ENCODE measurements at regions not wholly inside any gene's neighbourhood (a gene's known extent, or its start where the extent isn't known, plus 50 kb on each side); places are given as distances from the start of the nearest gene placed in this dataset.
A peak's percentile ranks its signal among the peaks of the same experiment; 100 is the strongest.
"Not testable (repeated sequence)": the region's sequence is repeated elsewhere in the genome, so short reads cannot be mapped to it uniquely, and the experiment has no call there.

DNA sequence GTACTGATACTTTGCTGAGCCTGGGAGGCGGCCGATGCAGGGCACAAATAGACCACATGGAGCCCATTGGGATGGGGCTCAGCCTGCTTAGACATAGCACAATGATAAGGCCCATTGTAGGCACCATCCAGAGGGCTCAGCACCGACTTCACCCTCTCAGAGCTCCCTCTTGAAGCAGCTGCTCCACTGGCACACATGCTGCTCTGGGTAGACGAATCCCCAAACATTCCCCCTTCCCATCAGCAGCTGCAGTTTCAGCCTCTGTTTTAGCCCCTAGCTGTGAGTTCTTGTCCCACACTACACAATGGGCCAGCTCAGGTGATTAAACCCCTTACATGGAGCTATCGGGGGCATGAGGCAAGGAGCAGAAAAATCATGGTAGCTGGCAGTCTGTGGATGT is 174.1 kb downstream of the RGS9 start:
- DNase-seq (ENCODE audit: low read depth in 1 of 2, low spot score in 1 of 2), result no peak

DNA sequence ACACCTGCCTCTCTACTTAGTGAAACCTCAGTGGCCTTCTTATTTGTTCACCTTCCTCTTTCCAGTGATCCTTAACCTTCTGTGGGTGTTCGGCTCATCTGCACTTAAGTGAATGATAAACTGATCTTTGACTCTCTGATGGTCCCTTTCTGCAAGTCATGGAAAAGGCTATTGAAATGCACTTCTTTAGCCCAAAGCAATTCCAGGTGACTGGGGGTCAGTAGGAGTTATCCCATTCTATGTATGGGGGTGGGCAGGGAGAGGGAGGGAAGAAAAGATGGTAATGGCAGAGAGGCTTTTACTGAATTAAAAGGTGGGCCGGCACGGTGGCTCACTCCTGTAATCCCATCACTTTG is 170.8 kb downstream of the RGS9 start:
- DNase-seq (ENCODE audit: low read depth in 1 of 2, low spot score in 1 of 2), result no peak

GRCh38 chr17:65307081-65307960 is 170.2 kb downstream of the RGS9 start:
- DNase-seq (ENCODE audit: low read depth in 1 of 2, low spot score in 1 of 2), result no peak

DNA sequence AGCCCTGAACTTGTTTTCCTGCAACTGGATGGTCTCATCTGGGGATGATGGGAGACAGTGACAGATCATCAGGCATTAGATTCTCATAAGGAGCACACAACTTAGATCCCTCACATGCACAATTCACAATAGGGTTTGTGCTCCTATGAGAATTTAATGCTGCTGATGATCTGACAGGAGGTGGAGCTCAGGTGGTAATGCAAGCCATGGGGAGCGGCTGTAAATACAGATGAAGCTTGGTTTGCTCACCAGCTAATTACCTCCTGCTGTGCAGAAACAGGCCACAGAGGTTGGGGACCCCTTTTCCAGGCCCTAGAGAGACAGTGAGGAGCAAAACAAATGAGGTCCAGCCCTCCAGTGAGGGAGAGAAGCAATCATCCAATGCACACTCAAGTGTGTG is 168.6 kb downstream of the RGS9 start:
- no peak for DNase-seq (ENCODE audit: low read depth in 1 of 2, low spot score in 1 of 2)

- no peak for DNase-seq (ENCODE audit: low read depth in 1 of 2, low spot score in 1 of 2)
These were observed 167.9 kb downstream of the RGS9 start for GRCh38 chr17:65305116-65305515.

- DNase-seq (ENCODE audit: low read depth in 1 of 2, low spot score in 1 of 2), result not testable (repeated sequence)
These were observed 164.7 kb downstream of the RGS9 start for GRCh38 chr17:65301882-65302281.

GRCh38 chr17:65301184-65301583 is 164.0 kb downstream of the RGS9 start:
- DNase-seq (ENCODE audit: low read depth in 1 of 2, low spot score in 1 of 2), result no peak

DNA sequence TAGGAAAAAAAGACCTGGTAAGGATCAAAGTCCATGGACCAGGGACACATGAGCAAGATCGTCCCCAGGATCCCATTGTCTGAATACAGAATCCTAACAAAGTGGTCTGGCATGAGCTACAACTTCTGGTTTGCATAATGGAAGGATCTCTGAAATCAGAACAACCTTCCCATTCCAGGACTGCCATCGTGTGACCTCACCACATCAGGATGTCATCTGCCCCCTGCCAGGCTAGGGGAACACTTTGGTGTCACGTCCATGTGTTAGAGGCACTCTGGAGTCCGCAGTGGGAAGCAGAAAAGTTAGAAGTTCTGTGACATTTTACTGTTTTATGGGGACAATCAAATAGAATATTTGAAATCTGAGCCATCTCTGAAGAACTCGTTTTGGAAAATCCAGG is 160.7 kb downstream of the RGS9 start:
- DNase-seq (ENCODE audit: low read depth in 1 of 2, low spot score in 1 of 2), result no peak

- no peak for DNase-seq (ENCODE audit: low read depth in 1 of 2, low spot score in 1 of 2)
These were observed 160.2 kb downstream of the RGS9 start for GRCh38 chr17:65297384-65297783.

GRCh38 chr17:65294181-65294719 is 157.1 kb downstream of the RGS9 start:
- peak; percentile 26 to 34 for DNase-seq (ENCODE audit: low read depth in 1 of 2, low spot score in 1 of 2)

DNA sequence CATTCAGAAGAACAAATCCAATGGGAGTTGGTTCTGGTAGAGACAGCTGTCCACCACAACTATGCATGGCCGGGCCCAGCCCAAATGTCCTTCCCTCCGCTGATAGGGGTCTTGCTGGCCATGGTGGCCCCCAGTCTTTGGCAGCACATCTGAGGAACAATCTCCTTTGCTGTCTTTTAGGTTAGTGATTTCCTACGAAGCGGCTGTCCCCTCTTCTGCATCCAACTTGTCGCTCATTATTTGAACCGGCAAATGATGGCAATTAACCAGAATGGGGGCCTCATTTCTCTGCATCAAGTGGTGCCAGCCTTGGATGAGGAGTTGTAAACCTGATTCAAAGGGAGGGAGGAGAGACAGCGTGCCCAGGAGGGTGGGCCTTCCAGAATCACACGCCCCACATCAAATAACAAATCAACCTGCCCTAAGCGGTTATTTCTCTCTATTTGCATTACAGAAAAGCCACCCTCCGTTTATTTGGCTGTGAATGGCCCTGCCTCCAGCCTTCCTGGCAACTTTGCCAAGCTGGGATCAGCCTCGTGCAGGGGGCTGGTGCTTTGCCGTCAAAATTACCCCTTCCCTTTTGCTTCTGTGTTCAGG is 156.5 kb downstream of the RGS9 start:
- DNase-seq (ENCODE audit: low read depth in 1 of 2, low spot score in 1 of 2), result no peak

- no peak for DNase-seq (ENCODE audit: low read depth in 1 of 2, low spot score in 1 of 2)
These were observed 155.3 kb downstream of the RGS9 start for GRCh38 chr17:65292430-65292829.

GRCh38 chr17:65291301-65291700 is 154.1 kb downstream of the RGS9 start:
- not testable (repeated sequence) for DNase-seq (ENCODE audit: low read depth in 1 of 2, low spot score in 1 of 2)

- DNase-seq (ENCODE audit: low read depth in 1 of 2, low spot score in 1 of 2), result no peak
These were observed 153.4 kb downstream of the RGS9 start for GRCh38 chr17:65290616-65291015.

DNA sequence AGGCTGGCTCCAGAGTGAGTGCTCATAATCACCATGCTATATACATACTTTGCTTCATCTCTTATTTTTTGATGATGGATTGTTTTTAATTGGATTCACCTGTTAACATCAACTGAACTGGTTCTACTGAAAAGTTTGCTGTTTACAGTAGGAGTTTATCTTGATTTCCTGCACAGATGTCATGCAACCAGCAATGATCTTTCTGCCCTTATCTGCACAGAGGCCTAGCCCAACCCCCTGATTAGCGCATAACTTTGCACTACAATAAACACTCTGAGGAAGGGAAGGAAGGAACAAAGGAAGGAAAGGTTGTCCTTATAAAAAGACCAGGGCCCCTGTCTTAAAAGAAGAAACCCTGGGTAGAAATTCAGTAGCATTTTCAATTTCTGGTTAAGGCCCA is 152.9 kb downstream of the RGS9 start:
- DNase-seq (ENCODE audit: low read depth in 1 of 2, low spot score in 1 of 2), result no peak

DNA sequence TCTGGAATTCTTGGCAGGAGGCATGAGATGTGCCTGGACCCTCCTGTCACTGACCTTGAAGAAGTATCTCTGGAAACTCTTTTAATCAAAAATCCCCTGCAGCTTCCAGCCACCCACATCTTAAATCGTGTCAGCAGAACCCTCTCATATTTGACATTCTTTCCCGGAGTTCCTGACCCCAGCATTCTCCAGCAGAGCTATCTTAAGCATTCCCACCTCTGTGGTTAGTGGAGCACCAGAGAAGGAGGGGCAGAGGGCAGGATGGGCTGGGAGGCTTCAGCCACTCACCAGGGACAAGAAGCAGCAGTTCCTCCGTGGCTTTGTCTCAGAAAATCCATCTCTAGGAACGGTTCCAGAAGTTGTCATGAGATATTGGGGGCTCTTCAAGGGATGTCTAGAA is 149.9 kb downstream of the RGS9 start:
- DNase-seq (ENCODE audit: low read depth in 1 of 2, low spot score in 1 of 2), result no peak

GRCh38 chr17:65283704-65284103 is 146.5 kb downstream of the RGS9 start:
- no peak for DNase-seq (ENCODE audit: low read depth in 1 of 2, low spot score in 1 of 2)

GRCh38 chr17:65279456-65279855 is 142.3 kb downstream of the RGS9 start:
- DNase-seq (ENCODE audit: low read depth in 1 of 2, low spot score in 1 of 2), result no peak

- DNase-seq (ENCODE audit: low read depth in 1 of 2, low spot score in 1 of 2), result no peak
These were observed 141.6 kb downstream of the RGS9 start for GRCh38 chr17:65278820-65279184.

DNA sequence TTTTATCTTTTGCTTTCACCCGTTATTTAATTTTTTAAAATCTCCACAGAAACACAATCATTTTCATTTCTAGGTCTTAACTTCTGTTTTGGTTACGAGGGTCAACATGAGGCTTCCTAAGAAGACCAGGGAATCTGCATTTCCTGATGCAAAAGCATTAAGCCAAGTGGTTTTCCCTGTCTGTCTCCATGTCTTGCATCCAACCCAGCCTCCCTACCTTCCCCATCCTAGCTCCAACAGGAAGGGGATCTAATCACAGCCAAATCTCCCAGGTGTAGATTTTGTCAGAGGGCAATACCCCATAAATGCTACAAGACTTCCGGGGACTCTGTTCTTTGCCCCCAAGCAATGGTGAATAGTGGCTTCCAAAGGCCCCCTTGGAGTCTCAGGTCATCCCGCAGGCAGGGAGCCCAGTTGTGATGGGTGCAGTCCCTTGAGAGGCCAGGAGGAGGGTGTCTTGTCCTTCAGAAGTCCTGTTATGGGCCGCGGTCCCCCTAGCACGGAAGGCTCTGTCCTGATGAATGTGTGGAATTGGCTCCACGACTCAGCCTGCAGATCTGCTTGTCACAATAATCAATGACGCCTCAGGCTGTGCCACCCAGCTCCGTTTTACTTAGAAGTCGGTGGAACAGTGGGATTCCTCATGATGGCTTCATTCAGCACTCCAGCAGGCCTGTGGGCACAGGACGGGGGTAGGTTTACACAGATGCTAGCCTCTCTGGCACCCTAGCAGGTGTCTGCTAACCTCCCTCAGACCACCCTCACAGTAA is 141.1 kb downstream of the RGS9 start:
- peak in 1 of 2 donors; percentile 6 for DNase-seq (ENCODE audit: low read depth in 1 of 2, low spot score in 1 of 2)

- DNase-seq (ENCODE audit: low read depth in 1 of 2, low spot score in 1 of 2), result no peak
These were observed 140.4 kb downstream of the RGS9 start for GRCh38 chr17:65277576-65277975.
